OCI-LY7 (cell line): ENCODE measurements at regions not wholly inside any gene's neighbourhood (a gene's known extent, or its start where the extent isn't known, plus 50 kb on each side); places are given as distances from the start of the nearest gene placed in this dataset.

Source experiments
- BruUV-seq: library from RNA; stranded (reverse); fragments of 400-500 nt; replicated peaks from 2 replicates; lab custom pipeline; 2021; lab: Mats Ljungman, UMichigan
- CTCF ChIA-PET: fragments of 300-600 bp; sonication (Branson Sonifier 250); formaldehyde crosslinking; loops from one replicate; lab custom pipeline; 2022; ENCODE audit warnings: antibody characterized with exemption; ENCODE audit not compliant: unreplicated experiment; lab: Charles Lee
- POLR2A ChIA-PET: fragments of 300-600 bp; sonication (Branson Sonifier 250); formaldehyde crosslinking; loops from one replicate; lab custom pipeline; 2022; ENCODE audit warnings: antibody characterized with exemption; lab: Charles Lee
- DNase-seq: peaks from one replicate; pipeline ENCODE4 v3.0.0-alpha.2; 2015; ENCODE audit warnings: low spot score
- H2AFZ ChIP-seq: fragments of 200-600 bp; sonication (generic), shearing (Covaris generic); 2 replicates; pipeline ENCODE4 v1.6.1; 2014; ENCODE audit warnings: mild to moderate bottlenecking, antibody characterized with exemption, low read length, moderate library complexity
- H3K27ac ChIP-seq: fragments of 200-600 bp; sonication (generic); 2 replicates; pipeline ENCODE4 v1.5.1; 2014; ENCODE audit warnings: mixed run types, low read depth, mild to moderate bottlenecking, moderate library complexity, low read length, inconsistent platforms; ENCODE audit not compliant: poor library complexity, severe bottlenecking
- H3K36me3 ChIP-seq: fragments of 200-600 bp; sonication (generic); 2 replicates; pipeline ENCODE4 v1.6.1; 2014; ENCODE audit warnings: mild to moderate bottlenecking, antibody characterized with exemption, low read length, moderate library complexity, mixed read lengths; ENCODE audit not compliant: insufficient read depth
- H3K4me1 ChIP-seq: fragments of 200-600 bp; sonication (generic); 2 replicates; pipeline ENCODE4 v1.5.1; 2014; ENCODE audit warnings: mild to moderate bottlenecking, low read length; ENCODE audit not compliant: insufficient read depth, poor library complexity, severe bottlenecking
- H3K4me2 ChIP-seq: fragments of 200-600 bp; sonication (generic); 2 replicates; pipeline ENCODE4 v1.6.1; 2014; ENCODE audit warnings: mild to moderate bottlenecking, low read length
- H3K4me3 ChIP-seq: fragments of 200-600 bp; sonication (generic); 2 replicates; pipeline ENCODE4 v1.5.1; 2014; ENCODE audit warnings: mild to moderate bottlenecking, low read depth, low read length; ENCODE audit not compliant: poor library complexity, severe bottlenecking
- H3K79me2 ChIP-seq: fragments of 200-600 bp; sonication (generic); 2 replicates; pipeline ENCODE4 v1.6.1; 2016; ENCODE audit warnings: low read depth, mild to moderate bottlenecking, low read length, moderate library complexity, mixed read lengths; ENCODE audit not compliant: insufficient read depth
- H3K9me2 ChIP-seq: fragments of 200-600 bp; sonication (generic); 2 replicates; pipeline ENCODE4 v1.6.1; 2016; ENCODE audit warnings: mild to moderate bottlenecking, low read length, mixed read lengths; ENCODE audit not compliant: insufficient read depth
- H3K9me3 ChIP-seq: fragments of 200-600 bp; sonication (generic); 2 replicates; pipeline ENCODE4 v1.6.1; 2014; ENCODE audit warnings: mild to moderate bottlenecking, mixed run types, low read length, mixed read lengths
- H4K20me1 ChIP-seq: fragments of 200-600 bp; sonication (generic); 2 replicates; pipeline ENCODE4 v1.6.1; 2014; ENCODE audit warnings: mild to moderate bottlenecking, antibody characterized with exemption, low read length, moderate library complexity, mixed read lengths; ENCODE audit not compliant: insufficient read depth
- CTCF ChIP-seq: fragments of 200-600 bp; sonication (generic); conservative IDR thresholded peaks from 2 replicates; pipeline ENCODE4 v1.5.1; 2014; ENCODE audit warnings: mild to moderate bottlenecking, antibody characterized with exemption, low read length, moderate library complexity, mixed read lengths
- EZH2phosphoT487 ChIP-seq: fragments of 200-600 bp; sonication (generic); IDR thresholded peaks from 2 replicates; pipeline ENCODE4 v1.6.1; 2018; ENCODE audit warnings: low read depth, borderline replicate concordance, mild to moderate bottlenecking, mixed run types, antibody characterized with exemption, low read length, moderate library complexity, mixed read lengths
- intact Hi-C: fragments of 100-400 bp; cut with micrococcal nuclease; formaldehyde crosslinking; loops from one replicate; pipeline ENCODE4 v1.10.0; 2022; ENCODE audit not compliant: unreplicated experiment

- Histone ChIP-seq H3K36me3 (no peaks in the 10 kb centered on the region), H3K9me3 (no peaks in the 10 kb centered on the region), H2AFZ (no peak overlapping the region), H3K79me2 (no peaks in the 10 kb centered on the region), H3K4me1 (no peaks in the 10 kb centered on the region), H3K4me2 (no peak overlapping the region), H3K4me3 (no peak overlapping the region), H3K9me2 (no peaks in the 10 kb centered on the region), H4K20me1 (no peaks in the 10 kb centered on the region), H3K27ac (no peak overlapping the region)
- no TSS peak for BruUV-seq
- TF ChIP-seq CTCF (no peak), EZH2phosphoT487 (no peak)
- CTCF ChIA-PET = no interaction called here
- intact Hi-C loops = no loop called here
- POLR2A ChIA-PET = no interaction called here
- DNase-seq = no peak
These were observed 152.4 kb upstream of the NEBL start for GRCh38 chr10:21049482-21049881.

GRCh38 chr10:21048068-21048467 is 151.0 kb upstream of the NEBL start:
- H3K9me3 ChIP-seq = no peaks in the 10 kb centered on the region
- ChIA-PET CTCF (no interaction called here), POLR2A (no interaction called here)
- intact Hi-C loops = no loop called here
- BruUV-seq = no TSS peak
- H3K79me2 ChIP-seq = no peaks in the 10 kb centered on the region
- H4K20me1 ChIP-seq = no peaks in the 10 kb centered on the region
- H3K4me3 ChIP-seq = no peak overlapping the region
- H3K9me2 ChIP-seq = no peaks in the 10 kb centered on the region
- H2AFZ ChIP-seq = no peak overlapping the region
- H3K27ac ChIP-seq = no peak overlapping the region
- DNase-seq = no peak
- no peaks in the 10 kb centered on the region for H3K36me3 ChIP-seq
- no peak overlapping the region for H3K4me2 ChIP-seq
- no peaks in the 10 kb centered on the region for H3K4me1 ChIP-seq
- TF ChIP-seq CTCF = no peak
- no peak for TF ChIP-seq EZH2phosphoT487

- intact Hi-C loops = no loop called here
- BruUV-seq = no TSS peak
- Histone ChIP-seq H3K4me1 (no peaks in the 10 kb centered on the region), H3K27ac (no peak overlapping the region), H2AFZ (no peak overlapping the region), H3K4me2 (no peak overlapping the region), H3K9me3 (no peaks in the 10 kb centered on the region), H3K79me2 (no peaks in the 10 kb centered on the region), H3K4me3 (no peak overlapping the region), H3K9me2 (no peaks in the 10 kb centered on the region), H3K36me3 (no peaks in the 10 kb centered on the region), H4K20me1 (no peaks in the 10 kb centered on the region)
- POLR2A ChIA-PET = no interaction called here
- no peak for DNase-seq
- TF ChIP-seq EZH2phosphoT487 (no peak), CTCF (no peak)
- CTCF ChIA-PET = no interaction called here
These were observed 150.4 kb upstream of the NEBL start for GRCh38 chr10:21047511-21047910.
